ENCODE measurements at regions not wholly inside any gene's neighbourhood (a gene's known extent, or its start where the extent isn't known, plus 50 kb on each side); places are given as distances from the start of the nearest gene placed in this dataset.

GRCh38 chr10:111525696-111526095 lies 448.9 kb downstream of the ADRA2A start:
- no peak for DNase-seq (ENCODE audit: low read depth, low spot score)
- H3K36me3 ChIP-seq (ENCODE audit: insufficient read depth, low read length) = no peaks in the 10 kb centered on the region
- TF ChIP-seq EZH2 (IDR thresholded peaks at IDR 0.05) = no peak
- TF ChIP-seq POLR2AphosphoS5 (IDR thresholded peaks at IDR 0.05; ENCODE audit: borderline replicate concordance, low read depth, low read length) = no peak
- no peak overlapping the region for H3K27ac ChIP-seq
- no peaks in the 10 kb centered on the region for H3K9me3 ChIP-seq (ENCODE audit: low read depth, low read length)
- H3K9ac ChIP-seq (ENCODE audit: insufficient read length) = no peak overlapping the region
- no peak overlapping the region for H3K4me3 ChIP-seq

DNA sequence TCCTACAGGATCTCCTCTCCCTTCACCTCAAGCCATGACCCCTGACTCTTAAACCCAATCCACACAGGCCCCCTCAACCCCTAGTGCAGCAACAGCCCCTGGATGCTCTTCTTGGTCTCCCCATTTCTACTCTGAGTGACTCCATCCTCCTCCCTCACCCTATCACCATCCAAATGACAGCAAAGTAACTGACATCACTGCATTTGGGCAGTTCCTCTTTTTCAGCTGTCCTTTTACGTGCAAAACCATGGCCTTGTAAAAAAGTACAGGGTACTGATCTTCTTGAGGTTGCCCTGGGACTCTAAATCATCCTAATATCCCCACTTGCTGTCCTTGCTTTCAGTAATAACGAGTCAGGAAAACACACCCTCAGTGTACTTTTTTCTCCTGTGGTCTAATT lies 454.9 kb downstream of the ADRA2A start:
- no peak overlapping the region for H3K4me3 ChIP-seq
- no peak overlapping the region for H3K27ac ChIP-seq
- no peak for TF ChIP-seq FOXP2 (optimal IDR thresholded peaks at IDR 0.05; ENCODE audit: control extremely low read depth, extremely low read length, insufficient read depth)
- TF ChIP-seq EZH2 (IDR thresholded peaks at IDR 0.05) = no peak
- DNase-seq (ENCODE audit: low read depth, low spot score) = no peak
- H3K9ac ChIP-seq (ENCODE audit: insufficient read length) = no peak overlapping the region
- no peaks in the 10 kb centered on the region for H3K36me3 ChIP-seq (ENCODE audit: insufficient read depth, low read length)
- H3K9me3 ChIP-seq (ENCODE audit: low read depth, low read length) = no peaks in the 10 kb centered on the region

DNA sequence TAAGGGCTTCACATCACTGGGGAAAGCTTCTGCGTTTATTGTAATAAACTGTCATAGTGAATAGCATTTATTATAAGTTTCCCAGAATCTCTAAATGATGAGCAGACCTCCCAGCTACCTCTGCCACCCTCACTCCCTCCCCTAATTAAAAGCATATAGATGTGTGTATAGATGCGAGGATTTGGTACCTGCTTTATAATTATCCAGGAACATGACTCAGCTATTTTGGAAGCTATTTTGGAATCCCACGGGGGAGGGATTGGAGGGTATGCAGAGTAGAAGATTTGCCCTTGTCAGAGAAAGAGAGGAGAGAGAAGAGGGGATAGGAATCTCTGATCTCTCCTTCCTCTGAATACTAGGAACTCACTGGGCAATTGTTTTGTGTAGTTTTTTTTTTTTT lies 455.3 kb downstream of the ADRA2A start:
- Histone ChIP-seq H3K4me3 (no peak overlapping the region), H3K36me3 (ENCODE audit: insufficient read depth, low read length) (no peaks in the 10 kb centered on the region), H3K9me3 (ENCODE audit: low read depth, low read length) (no peaks in the 10 kb centered on the region), H3K27ac (no peak overlapping the region), H3K9ac (ENCODE audit: insufficient read length) (no peak overlapping the region)
- no peak for DNase-seq (ENCODE audit: low read depth, low spot score)
- no peak for TF ChIP-seq FOXP2 (optimal IDR thresholded peaks at IDR 0.05; ENCODE audit: control extremely low read depth, extremely low read length, insufficient read depth)
- no peak for TF ChIP-seq EZH2 (IDR thresholded peaks at IDR 0.05)
- TF ChIP-seq POLR2AphosphoS5 (IDR thresholded peaks at IDR 0.05; ENCODE audit: borderline replicate concordance, low read depth, low read length) = no peak

DNA sequence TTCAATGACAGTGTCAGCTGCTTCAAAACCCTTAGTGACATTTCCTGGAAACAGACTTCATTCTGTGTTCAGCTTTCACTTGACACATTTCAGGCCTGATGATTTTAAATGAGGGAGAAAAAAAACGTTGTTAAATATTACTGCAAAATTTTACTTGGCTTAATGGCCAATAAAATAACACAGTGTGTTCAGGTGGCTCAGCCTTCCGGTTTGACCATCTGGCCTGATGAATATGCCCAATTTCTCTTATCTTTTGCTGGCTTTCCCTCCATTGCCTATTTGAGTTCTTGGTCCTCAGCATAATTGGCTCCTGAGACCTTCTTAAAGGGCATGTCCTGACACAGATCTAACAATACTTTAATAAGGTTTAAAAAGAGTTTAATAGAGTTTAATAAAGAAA lies 462.4 kb downstream of the ADRA2A start:
- no peak for TF ChIP-seq POLR2AphosphoS5 (IDR thresholded peaks at IDR 0.05; ENCODE audit: borderline replicate concordance, low read depth, low read length)
- no peak for TF ChIP-seq FOXP2 (optimal IDR thresholded peaks at IDR 0.05; ENCODE audit: control extremely low read depth, extremely low read length, insufficient read depth)
- TF ChIP-seq EZH2 (IDR thresholded peaks at IDR 0.05) = no peak
- Histone ChIP-seq H3K9me3 (ENCODE audit: low read depth, low read length) (no peaks in the 10 kb centered on the region), H3K27ac (no peak overlapping the region), H3K4me3 (no peak overlapping the region), H3K9ac (ENCODE audit: insufficient read length) (no peak overlapping the region), H3K36me3 (ENCODE audit: insufficient read depth, low read length) (no peaks in the 10 kb centered on the region)
- no peak for DNase-seq (ENCODE audit: low read depth, low spot score)

GRCh38 chr10:111543854-111544253 lies 467.0 kb downstream of the ADRA2A start:
- no peak overlapping the region for H3K27ac ChIP-seq
- no peak overlapping the region for H3K4me3 ChIP-seq
- DNase-seq (ENCODE audit: low read depth, low spot score) = no peak
- H3K36me3 ChIP-seq (ENCODE audit: insufficient read depth, low read length) = no peaks in the 10 kb centered on the region
- H3K9ac ChIP-seq (ENCODE audit: insufficient read length) = no peak overlapping the region
- no peak for TF ChIP-seq EZH2 (IDR thresholded peaks at IDR 0.05)
- no peak for TF ChIP-seq POLR2AphosphoS5 (IDR thresholded peaks at IDR 0.05; ENCODE audit: borderline replicate concordance, low read depth, low read length)
- no peak for TF ChIP-seq FOXP2 (optimal IDR thresholded peaks at IDR 0.05; ENCODE audit: control extremely low read depth, extremely low read length, insufficient read depth)
- no peaks in the 10 kb centered on the region for H3K9me3 ChIP-seq (ENCODE audit: low read depth, low read length)

DNA sequence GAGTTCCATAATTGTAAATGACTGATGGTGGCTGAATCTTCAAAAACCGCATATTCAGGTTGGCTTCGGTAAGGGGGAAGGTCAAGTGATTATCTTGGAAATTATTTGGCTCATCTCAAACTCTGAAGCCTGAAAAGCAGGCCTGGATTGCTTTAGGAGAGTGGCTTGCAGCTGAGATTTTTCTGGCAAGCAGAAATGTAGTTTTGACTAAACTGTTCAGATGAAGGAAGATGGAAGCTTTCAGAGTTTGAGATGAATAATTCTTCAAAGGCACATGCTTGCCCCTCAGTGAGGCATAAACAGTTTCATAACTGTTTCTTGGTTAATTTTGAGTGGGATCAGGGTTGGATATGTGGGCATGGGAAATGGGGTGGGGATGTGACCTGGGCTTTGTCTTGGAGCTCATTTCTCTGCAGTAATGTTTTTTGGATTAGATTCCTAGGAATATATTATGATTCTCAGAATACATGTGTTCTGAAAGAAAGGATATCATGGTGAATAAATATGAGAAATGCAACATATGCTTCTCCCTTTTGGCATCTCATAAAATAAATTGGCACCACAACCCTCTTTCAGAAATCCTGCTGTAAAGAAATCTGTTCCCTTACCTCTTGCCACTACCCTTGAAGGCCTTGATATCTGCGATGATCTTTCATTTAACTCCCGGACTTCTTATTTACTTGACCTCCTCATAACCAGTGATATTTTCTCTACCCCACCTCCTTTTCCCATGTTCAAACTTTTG lies 469.2 kb downstream of the ADRA2A start:
- no peaks in the 10 kb centered on the region for H3K9me3 ChIP-seq (ENCODE audit: low read depth, low read length)
- H3K36me3 ChIP-seq (ENCODE audit: insufficient read depth, low read length) = no peaks in the 10 kb centered on the region
- no peak for DNase-seq (ENCODE audit: low read depth, low spot score)
- H3K4me3 ChIP-seq = no peak overlapping the region
- H3K9ac ChIP-seq (ENCODE audit: insufficient read length) = no peak overlapping the region
- no peak overlapping the region for H3K27ac ChIP-seq
- TF ChIP-seq EZH2 (IDR thresholded peaks at IDR 0.05) (no peak), POLR2AphosphoS5 (IDR thresholded peaks at IDR 0.05; ENCODE audit: borderline replicate concordance, low read depth, low read length) (no peak), FOXP2 (optimal IDR thresholded peaks at IDR 0.05; ENCODE audit: control extremely low read depth, extremely low read length, insufficient read depth) (no peak)

GRCh38 chr10:111548084-111548726 lies 471.4 kb downstream of the ADRA2A start:
- H3K36me3 ChIP-seq (ENCODE audit: insufficient read depth, low read length) = no peaks in the 10 kb centered on the region
- H3K4me3 ChIP-seq = no peak overlapping the region
- no peak overlapping the region for H3K27ac ChIP-seq
- no peaks in the 10 kb centered on the region for H3K9me3 ChIP-seq (ENCODE audit: low read depth, low read length)
- TF ChIP-seq EZH2 (IDR thresholded peaks at IDR 0.05) (no peak), FOXP2 (optimal IDR thresholded peaks at IDR 0.05; ENCODE audit: control extremely low read depth, extremely low read length, insufficient read depth) (no peak), POLR2AphosphoS5 (IDR thresholded peaks at IDR 0.05; ENCODE audit: borderline replicate concordance, low read depth, low read length) (no peak)
- H3K9ac ChIP-seq (ENCODE audit: insufficient read length) = no peak overlapping the region
- no peak for DNase-seq (ENCODE audit: low read depth, low spot score)

DNA sequence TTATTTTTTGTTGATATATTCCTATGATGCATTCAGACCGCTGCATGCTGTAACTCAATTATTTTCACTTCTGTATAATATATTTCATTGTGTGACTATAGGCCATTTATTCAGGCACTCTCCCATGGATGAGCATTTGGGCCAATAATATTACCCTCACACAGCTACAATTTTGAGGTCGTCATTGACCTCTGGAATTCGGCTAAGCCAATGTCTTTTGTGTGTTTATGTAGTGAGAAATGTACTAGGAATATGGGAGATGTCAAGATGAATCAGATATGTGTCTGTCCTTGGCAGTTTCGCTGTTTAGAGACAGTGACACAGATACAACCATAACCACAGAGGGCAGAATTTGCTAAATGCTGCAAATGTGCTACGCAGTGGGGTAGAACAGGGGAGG lies 474.2 kb downstream of the ADRA2A start:
- no peak for TF ChIP-seq EZH2 (IDR thresholded peaks at IDR 0.05)
- TF ChIP-seq POLR2AphosphoS5 (IDR thresholded peaks at IDR 0.05; ENCODE audit: borderline replicate concordance, low read depth, low read length) = no peak
- no peak for TF ChIP-seq FOXP2 (optimal IDR thresholded peaks at IDR 0.05; ENCODE audit: control extremely low read depth, extremely low read length, insufficient read depth)
- DNase-seq (ENCODE audit: low read depth, low spot score) = no peak

More for the DNA sequence above, 474.2 kb downstream of the ADRA2A start:
- Histone ChIP-seq H3K27ac (no peak overlapping the region), H3K9me3 (ENCODE audit: low read depth, low read length) (no peaks in the 10 kb centered on the region), H3K9ac (ENCODE audit: insufficient read length) (no peak overlapping the region), H3K36me3 (ENCODE audit: insufficient read depth, low read length) (no peaks in the 10 kb centered on the region), H3K4me3 (no peak overlapping the region)
